ENCODE measurements at regions not wholly inside any gene's neighbourhood (a gene's known extent, or its start where the extent isn't known, plus 50 kb on each side); places are given as distances from the start of the nearest gene placed in this dataset.

- Histone ChIP-seq H3K4me1 (ENCODE audit: insufficient read depth, insufficient read length) (no peaks in the 10 kb centered on the region), H3K27me3 (ENCODE audit: insufficient read depth, insufficient read length) (no peaks in the 10 kb centered on the region), H3K36me3 (ENCODE audit: insufficient read depth, insufficient read length, low read length) (no peaks in the 10 kb centered on the region), H3K9me3 (ENCODE audit: insufficient read depth, low read length) (no peaks in the 10 kb centered on the region), H3K4me3 (ENCODE audit: insufficient read length, low read depth) (no peak overlapping the region), H3K9ac (ENCODE audit: insufficient read length, low read depth) (no peak overlapping the region)
- DNase-seq (ENCODE audit: low read depth, low spot score) = no peak
- no peak for TF ChIP-seq ZNF274 (IDR thresholded peaks at IDR 0.05; ENCODE audit: low read depth, low read length)
- no peak for TF ChIP-seq SUZ12 (IDR thresholded peaks at IDR 0.05; ENCODE audit: extremely low read depth, insufficient read depth, insufficient read length)
- TF ChIP-seq YY1 (IDR thresholded peaks at IDR 0.05; ENCODE audit: insufficient read depth, insufficient read length) = no peak
Observed at GRCh38 chr15:94703596-94703995, 472.2 kb downstream of the MCTP2 start.

- H3K9ac ChIP-seq (ENCODE audit: insufficient read length, low read depth) = no peak overlapping the region
- TF ChIP-seq SUZ12 (IDR thresholded peaks at IDR 0.05; ENCODE audit: extremely low read depth, insufficient read depth, insufficient read length) = no peak
- TF ChIP-seq ZNF274 (IDR thresholded peaks at IDR 0.05; ENCODE audit: low read depth, low read length) = no peak
- TF ChIP-seq YY1 (IDR thresholded peaks at IDR 0.05; ENCODE audit: insufficient read depth, insufficient read length) = no peak
- DNase-seq (ENCODE audit: low read depth, low spot score) = no peak
- H3K36me3 ChIP-seq (ENCODE audit: insufficient read depth, insufficient read length, low read length) = no peaks in the 10 kb centered on the region
- H3K4me3 ChIP-seq (ENCODE audit: insufficient read length, low read depth) = no peak overlapping the region
- no peaks in the 10 kb centered on the region for H3K4me1 ChIP-seq (ENCODE audit: insufficient read depth, insufficient read length)
- H3K27me3 ChIP-seq (ENCODE audit: insufficient read depth, insufficient read length) = no peaks in the 10 kb centered on the region
- no peaks in the 10 kb centered on the region for H3K9me3 ChIP-seq (ENCODE audit: insufficient read depth, low read length)
Observed at GRCh38 chr15:94704421-94704820, 473.1 kb downstream of the MCTP2 start.

- Histone ChIP-seq H3K27me3 (ENCODE audit: insufficient read depth, insufficient read length) (no peaks in the 10 kb centered on the region), H3K36me3 (ENCODE audit: insufficient read depth, insufficient read length, low read length) (no peaks in the 10 kb centered on the region), H3K9ac (ENCODE audit: insufficient read length, low read depth) (no peak overlapping the region), H3K9me3 (ENCODE audit: insufficient read depth, low read length) (no peaks in the 10 kb centered on the region), H3K4me3 (ENCODE audit: insufficient read length, low read depth) (no peak overlapping the region), H3K4me1 (ENCODE audit: insufficient read depth, insufficient read length) (no peaks in the 10 kb centered on the region)
- TF ChIP-seq ZNF274 (IDR thresholded peaks at IDR 0.05; ENCODE audit: low read depth, low read length) (no peak), SUZ12 (IDR thresholded peaks at IDR 0.05; ENCODE audit: extremely low read depth, insufficient read depth, insufficient read length) (no peak), YY1 (IDR thresholded peaks at IDR 0.05; ENCODE audit: insufficient read depth, insufficient read length) (no peak)
- DNase-seq (ENCODE audit: low read depth, low spot score) = no peak
Observed at GRCh38 chr15:94704946-94705345, 473.6 kb downstream of the MCTP2 start.

GRCh38 chr15:94709319-94709718 lies 478.0 kb downstream of the MCTP2 start:
- Histone ChIP-seq H3K27me3 (ENCODE audit: insufficient read depth, insufficient read length) (no peaks in the 10 kb centered on the region), H3K4me3 (ENCODE audit: insufficient read length, low read depth) (no peak overlapping the region), H3K9me3 (ENCODE audit: insufficient read depth, low read length) (no peaks in the 10 kb centered on the region), H3K4me1 (ENCODE audit: insufficient read depth, insufficient read length) (no peaks in the 10 kb centered on the region), H3K36me3 (ENCODE audit: insufficient read depth, insufficient read length, low read length) (no peaks in the 10 kb centered on the region), H3K9ac (ENCODE audit: insufficient read length, low read depth) (no peak overlapping the region)
- no peak for DNase-seq (ENCODE audit: low read depth, low spot score)
- TF ChIP-seq SUZ12 (IDR thresholded peaks at IDR 0.05; ENCODE audit: extremely low read depth, insufficient read depth, insufficient read length) (no peak), YY1 (IDR thresholded peaks at IDR 0.05; ENCODE audit: insufficient read depth, insufficient read length) (no peak), ZNF274 (IDR thresholded peaks at IDR 0.05; ENCODE audit: low read depth, low read length) (no peak)

GRCh38 chr15:94722024-94722636 lies 490.8 kb downstream of the MCTP2 start:
- Histone ChIP-seq H3K27me3 (ENCODE audit: insufficient read depth, insufficient read length) (no peaks in the 10 kb centered on the region), H3K9ac (ENCODE audit: insufficient read length, low read depth) (no peak overlapping the region), H3K4me1 (ENCODE audit: insufficient read depth, insufficient read length) (no peaks in the 10 kb centered on the region), H3K9me3 (ENCODE audit: insufficient read depth, low read length) (no peaks in the 10 kb centered on the region), H3K4me3 (ENCODE audit: insufficient read length, low read depth) (no peak overlapping the region), H3K36me3 (ENCODE audit: insufficient read depth, insufficient read length, low read length) (no peaks in the 10 kb centered on the region)
- DNase-seq (ENCODE audit: low read depth, low spot score) = peak; percentile 52
- TF ChIP-seq SUZ12 (IDR thresholded peaks at IDR 0.05; ENCODE audit: extremely low read depth, insufficient read depth, insufficient read length) = no peak
- TF ChIP-seq ZNF274 (IDR thresholded peaks at IDR 0.05; ENCODE audit: low read depth, low read length) = no peak
- TF ChIP-seq YY1 (IDR thresholded peaks at IDR 0.05; ENCODE audit: insufficient read depth, insufficient read length) = no peak

- no peaks in the 10 kb centered on the region for H3K36me3 ChIP-seq (ENCODE audit: insufficient read depth, insufficient read length, low read length)
- no peak overlapping the region for H3K4me3 ChIP-seq (ENCODE audit: insufficient read length, low read depth)
- no peaks in the 10 kb centered on the region for H3K27me3 ChIP-seq (ENCODE audit: insufficient read depth, insufficient read length)
- no peak overlapping the region for H3K9ac ChIP-seq (ENCODE audit: insufficient read length, low read depth)
- H3K4me1 ChIP-seq (ENCODE audit: insufficient read depth, insufficient read length) = no peaks in the 10 kb centered on the region
- no peaks in the 10 kb centered on the region for H3K9me3 ChIP-seq (ENCODE audit: insufficient read depth, low read length)
- TF ChIP-seq SUZ12 (IDR thresholded peaks at IDR 0.05; ENCODE audit: extremely low read depth, insufficient read depth, insufficient read length) (no peak), YY1 (IDR thresholded peaks at IDR 0.05; ENCODE audit: insufficient read depth, insufficient read length) (no peak), ZNF274 (IDR thresholded peaks at IDR 0.05; ENCODE audit: low read depth, low read length) (no peak)
- no peak for DNase-seq (ENCODE audit: low read depth, low spot score)
Observed at GRCh38 chr15:94723801-94724200, 492.4 kb downstream of the MCTP2 start.

GRCh38 chr15:94731286-94731685 lies 499.9 kb downstream of the MCTP2 start:
- Histone ChIP-seq H3K4me1 (ENCODE audit: insufficient read depth, insufficient read length) (no peaks in the 10 kb centered on the region), H3K9ac (ENCODE audit: insufficient read length, low read depth) (no peak overlapping the region), H3K36me3 (ENCODE audit: insufficient read depth, insufficient read length, low read length) (no peaks in the 10 kb centered on the region), H3K9me3 (ENCODE audit: insufficient read depth, low read length) (no peaks in the 10 kb centered on the region), H3K27me3 (ENCODE audit: insufficient read depth, insufficient read length) (no peaks in the 10 kb centered on the region), H3K4me3 (ENCODE audit: insufficient read length, low read depth) (no peak overlapping the region)
- DNase-seq (ENCODE audit: low read depth, low spot score) = no peak
- TF ChIP-seq ZNF274 (IDR thresholded peaks at IDR 0.05; ENCODE audit: low read depth, low read length) (no peak), YY1 (IDR thresholded peaks at IDR 0.05; ENCODE audit: insufficient read depth, insufficient read length) (no peak), SUZ12 (IDR thresholded peaks at IDR 0.05; ENCODE audit: extremely low read depth, insufficient read depth, insufficient read length) (no peak)
